Stomach (tissue), 8 donors: ENCODE measurements at regions not wholly inside any gene's neighbourhood (a gene's known extent, or its start where the extent isn't known, plus 50 kb on each side); places are given as distances from the start of the nearest gene placed in this dataset.

ENCODE experiments used
- DNase-seq, 2 donors: peaks; one replicate each; pipeline versions ENCODE4 v3.0.0 to v3.0.0-alpha.2; 2013 to 2019
- H3K27ac ChIP-seq, 5 donors: fragments of 200-600 bp in 4 of 5; sonication (generic) in 4 of 5; one replicate each; pipeline ENCODE4 v1.5.1; 2013 to 2019; ENCODE audit warnings: mild to moderate bottlenecking in 1 of 5, moderate library complexity in 1 of 5
- H3K27me3 ChIP-seq, 3 donors: fragments of 200-600 bp; sonication (generic); one replicate each; pipeline ENCODE4 v1.5.1; 2017 to 2019; ENCODE audit warnings: mixed run types in 1 of 3
- H3K36me3 ChIP-seq, 4 donors: fragments of 200-600 bp; sonication (generic); 1 replicate in 3 of 4; 2 replicates in 1 of 4; pipeline ENCODE4 v1.5.1; 2016 to 2019
- H3K4me1 ChIP-seq, 4 donors: fragments of 200-600 bp; sonication (generic); one replicate each; pipeline ENCODE4 v1.5.1; 2016 to 2019
- H3K4me3 ChIP-seq, 4 donors: fragments of 200-600 bp; sonication (generic) in 3 of 4; one replicate each; pipeline ENCODE4 v1.5.1; 2016 to 2019; ENCODE audit warnings: mild to moderate bottlenecking in 1 of 4
- H3K9me3 ChIP-seq, 4 donors: fragments of 200-600 bp; sonication (generic); one replicate each; pipeline ENCODE4 v1.5.1; 2016 to 2019
- CTCF ChIP-seq, 7 experiments: fragments of 450-650 bp in 4 of 7; fragments of 200-600 bp in 3 of 7; sonication (generic) in 3 of 7; IDR thresholded peaks; one replicate each; pipeline ENCODE4 v1.5.1; 2016 to 2019; ENCODE audit warnings: antibody characterized with exemption in 7 of 7, control low read depth in 2 of 7, mild to moderate bottlenecking in 1 of 7
- EP300 ChIP-seq: sonication (generic); formaldehyde crosslinking; IDR thresholded peaks from one replicate; pipeline ENCODE4 v1.6.1; 2017; ENCODE audit warnings: antibody characterized with exemption
- POLR2A ChIP-seq, 4 donors: fragments of 450-650 bp; IDR thresholded peaks; one replicate each; pipeline ENCODE4 v1.6.1; 2016; ENCODE audit warnings: antibody characterized with exemption in 4 of 4, control low read depth in 2 of 4, mild to moderate bottlenecking in 1 of 4, moderate library complexity in 1 of 4
- POLR2AphosphoS5 ChIP-seq, 3 donors: sonication (generic); formaldehyde crosslinking; IDR thresholded peaks; one replicate each; pipeline ENCODE4 v1.6.1; 2016; ENCODE audit warnings: antibody characterized with exemption in 3 of 3
- WGBS, 5 donors: extraction: QIAGEN DNeasy Blood & Tissue Kit in 3 of 5; methylation state at CpG; one replicate each; pipeline versions ENCODE4 v1.1.5 to v1.1.7; 2013 to 2018; 5-methylcytosine and 5-hydroxymethylcytosine counted together
- intact Hi-C: fragments of 100-400 bp; cut with DNase I; formaldehyde crosslinking; loops from one replicate; pipeline ENCODE4 v1.15.1; 2023; ENCODE audit warnings: low total_unique reads
- donor health status: healthy with polysubstance abuse.
- donor health status: Bipolar disorder and iron deficiency.
- donor health status: healthy.

- WGBS, 5 donors, result 90 to 96% (median 94%) methylated on average over 1 of the region's 1 CpG
Observed at GRCh38 chr1:195064358-195064757, 1543.9 kb downstream of the KCNT2 start.

DNA sequence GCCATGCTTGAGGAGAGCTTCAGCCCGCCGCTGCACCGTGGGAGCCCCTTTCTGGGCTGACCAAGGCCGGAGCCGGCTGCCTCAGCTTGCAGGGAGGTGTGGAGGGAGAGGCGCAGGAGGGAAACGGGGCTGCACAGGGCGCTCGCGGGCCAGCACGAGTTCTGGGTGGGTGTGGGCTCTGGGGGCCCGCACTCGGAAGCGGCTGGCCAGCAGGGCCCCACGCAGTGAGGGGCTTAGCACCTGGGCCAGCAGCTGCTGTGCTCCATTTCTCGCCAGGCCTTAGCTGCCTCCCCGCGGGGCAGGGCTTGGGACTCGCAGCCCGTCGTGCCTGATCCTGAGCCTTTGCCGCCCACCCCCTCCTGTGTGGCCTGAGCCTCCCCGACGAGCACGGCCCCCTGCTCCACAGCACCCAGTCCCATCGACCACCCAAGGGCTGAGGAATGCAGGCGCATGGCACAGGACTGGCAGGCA lies 1554.0 kb downstream of the KCNT2 start:
- no peaks in the 10 kb centered on the region for H3K27me3 ChIP-seq
- no peak for DNase-seq
- H3K36me3 ChIP-seq, result no peaks in the 10 kb centered on the region
- H3K27ac ChIP-seq, result no peak overlapping the region
- intact Hi-C loops, result no loop called here
- peaks cover 0 to 12% (median 3%) of the 10 kb centered on the region in 4 donors for H3K9me3 ChIP-seq
- no peak overlapping the region for H3K4me3 ChIP-seq
- no peaks in the 10 kb centered on the region for H3K4me1 ChIP-seq
- TF ChIP-seq POLR2AphosphoS5 (IDR thresholded peaks at IDR 0.05), result no peak
- TF ChIP-seq POLR2A (IDR thresholded peaks at IDR 0.05), result no peak
- no peak for TF ChIP-seq CTCF (IDR thresholded peaks at IDR 0.05)
- no peak for TF ChIP-seq EP300
- WGBS, 5 donors, result 91 to 94% (median 94%) methylated on average over 18 to 27 of the region's 27 CpGs

More at GRCh38 chr1:195064358-195064757, 1543.9 kb downstream of the KCNT2 start:
- Histone ChIP-seq H3K27me3 (no peaks in the 10 kb centered on the region), H3K4me3 (no peak overlapping the region), H3K4me1 (no peaks in the 10 kb centered on the region), H3K36me3 (no peaks in the 10 kb centered on the region), H3K9me3 (peaks cover 0 to 13% (median 0%) of the 10 kb centered on the region in 4 donors), H3K27ac (no peak overlapping the region)
- intact Hi-C loops, result no loop called here
- DNase-seq, result no peak
- no peak for TF ChIP-seq POLR2AphosphoS5 (IDR thresholded peaks at IDR 0.05)
- TF ChIP-seq CTCF (IDR thresholded peaks at IDR 0.05), result no peak
- TF ChIP-seq POLR2A (IDR thresholded peaks at IDR 0.05), result no peak
- no peak for TF ChIP-seq EP300

GRCh38 chr1:195053478-195053877 lies 1554.8 kb downstream of the KCNT2 start:
- intact Hi-C loops, result no loop called here
- peaks cover 0 to 12% (median 3%) of the 10 kb centered on the region in 4 donors for H3K9me3 ChIP-seq

DNA sequence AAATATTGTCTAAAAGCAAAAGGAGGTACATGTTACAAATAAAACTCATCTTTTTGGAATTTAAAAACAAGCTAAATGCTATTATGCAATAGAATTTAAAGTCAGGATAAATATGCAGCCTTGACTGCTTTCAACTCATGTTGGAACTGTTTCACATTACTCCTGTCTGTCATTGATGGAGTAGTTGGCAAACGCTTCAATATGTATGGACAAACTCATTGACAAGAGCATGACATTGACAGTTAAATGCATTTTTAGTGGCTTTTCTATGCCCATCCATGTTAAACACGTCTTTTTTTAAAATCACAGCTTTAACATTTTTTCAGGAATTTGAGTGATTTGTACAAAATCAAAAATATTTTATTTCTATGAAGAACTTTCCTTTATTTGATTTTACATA lies 1560.5 kb downstream of the KCNT2 start:
- Histone ChIP-seq H3K4me3 (no peak overlapping the region), H3K27ac (no peak overlapping the region), H3K9me3 (peaks cover 0 to 7% (median 0%) of the 10 kb centered on the region in 4 donors), H3K27me3 (no peaks in the 10 kb centered on the region), H3K4me1 (no peaks in the 10 kb centered on the region), H3K36me3 (no peaks in the 10 kb centered on the region)
- intact Hi-C loops, result no loop called here
- 58 to 71% (median 67%) methylated on average over 2 of the region's 2 CpGs for WGBS, 5 donors
- TF ChIP-seq EP300 (no peak), POLR2AphosphoS5 (IDR thresholded peaks at IDR 0.05) (no peak), CTCF (IDR thresholded peaks at IDR 0.05) (no peak), POLR2A (IDR thresholded peaks at IDR 0.05) (no peak)
- no peak for DNase-seq

More at GRCh38 chr1:195053478-195053877, 1554.8 kb downstream of the KCNT2 start:
- DNase-seq, result no peak
- Histone ChIP-seq H3K36me3 (no peaks in the 10 kb centered on the region), H3K27ac (no peak overlapping the region), H3K4me3 (no peak overlapping the region), H3K27me3 (no peaks in the 10 kb centered on the region), H3K4me1 (no peaks in the 10 kb centered on the region)
- whole genome bisulfite sequencing, 5 donors, result 45 to 61% (median 55%) methylated on average over 2 of the region's 2 CpGs
- no peak for TF ChIP-seq CTCF (IDR thresholded peaks at IDR 0.05)
- no peak for TF ChIP-seq EP300
- no peak for TF ChIP-seq POLR2AphosphoS5 (IDR thresholded peaks at IDR 0.05)
- no peak for TF ChIP-seq POLR2A (IDR thresholded peaks at IDR 0.05)
